ENCODE measurements at regions not wholly inside any gene's neighbourhood (a gene's known extent, or its start where the extent isn't known, plus 50 kb on each side); places are given as distances from the start of the nearest gene placed in this dataset.

- TF ChIP-seq, protein P1, sequence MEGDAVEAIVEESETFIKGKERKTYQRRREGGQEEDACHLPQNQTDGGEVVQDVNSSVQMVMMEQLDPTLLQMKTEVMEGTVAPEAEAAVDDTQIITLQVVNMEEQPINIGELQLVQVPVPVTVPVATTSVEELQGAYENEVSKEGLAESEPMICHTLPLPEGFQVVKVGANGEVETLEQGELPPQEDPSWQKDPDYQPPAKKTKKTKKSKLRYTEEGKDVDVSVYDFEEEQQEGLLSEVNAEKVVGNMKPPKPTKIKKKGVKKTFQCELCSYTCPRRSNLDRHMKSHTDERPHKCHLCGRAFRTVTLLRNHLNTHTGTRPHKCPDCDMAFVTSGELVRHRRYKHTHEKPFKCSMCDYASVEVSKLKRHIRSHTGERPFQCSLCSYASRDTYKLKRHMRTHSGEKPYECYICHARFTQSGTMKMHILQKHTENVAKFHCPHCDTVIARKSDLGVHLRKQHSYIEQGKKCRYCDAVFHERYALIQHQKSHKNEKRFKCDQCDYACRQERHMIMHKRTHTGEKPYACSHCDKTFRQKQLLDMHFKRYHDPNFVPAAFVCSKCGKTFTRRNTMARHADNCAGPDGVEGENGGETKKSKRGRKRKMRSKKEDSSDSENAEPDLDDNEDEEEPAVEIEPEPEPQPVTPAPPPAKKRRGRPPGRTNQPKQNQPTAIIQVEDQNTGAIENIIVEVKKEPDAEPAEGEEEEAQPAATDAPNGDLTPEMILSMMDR (IDR thresholded peaks at IDR 0.05; ENCODE audit: low read depth, low read length): no peak
- TF ChIP-seq POLR2A (IDR thresholded peaks at IDR 0.05; ENCODE audit: extremely low read depth, insufficient read length) (no peak), MYC (IDR thresholded peaks at IDR 0.05; ENCODE audit: low read depth, low read length) (no peak)
Measured at GRCh38 chrX:5771441-5771840, 457.2 kb downstream of the NLGN4X start.
